ENCODE measurements at regions not wholly inside any gene's neighbourhood (a gene's known extent, or its start where the extent isn't known, plus 50 kb on each side); places are given as distances from the start of the nearest gene placed in this dataset.

DNA sequence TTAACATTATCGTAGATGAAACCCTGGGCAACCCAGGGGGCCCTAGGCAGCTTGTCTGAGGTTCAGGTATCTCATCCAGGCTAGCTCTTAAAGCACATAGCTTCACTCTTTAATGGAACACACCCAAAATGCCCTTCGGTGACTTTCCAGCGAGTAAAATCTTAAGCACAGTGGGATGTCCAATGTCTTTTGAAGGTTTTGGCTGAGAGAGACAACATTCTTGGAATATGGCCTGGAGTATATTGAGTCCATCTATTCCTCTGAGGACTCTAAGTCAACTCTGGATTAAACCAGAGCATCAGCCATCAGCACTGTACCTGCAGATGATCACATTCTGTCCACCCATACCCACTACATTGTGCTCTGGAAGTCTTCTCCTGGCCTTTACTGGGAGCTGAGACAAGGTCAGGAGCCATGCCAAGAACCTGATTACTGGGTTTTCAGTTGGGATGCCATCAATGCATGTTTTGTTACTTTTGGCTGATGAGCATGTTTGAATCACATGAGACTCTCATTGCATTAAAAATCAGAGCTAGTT is 63.4 kb upstream of the CDH11 start:
- Histone ChIP-seq H3K4me1 (no peaks in the 10 kb centered on the region), H3K9me3 (no peaks in the 10 kb centered on the region), H3K27ac (no peak overlapping the region), H3K27me3 (no peaks in the 10 kb centered on the region), H3K4me3 (no peak overlapping the region), H3K36me3 (no peaks in the 10 kb centered on the region)
- DNase-seq, result no peak
- no peak for TF ChIP-seq POLR2A (IDR thresholded peaks at IDR 0.05)
- TF ChIP-seq, protein P1, sequence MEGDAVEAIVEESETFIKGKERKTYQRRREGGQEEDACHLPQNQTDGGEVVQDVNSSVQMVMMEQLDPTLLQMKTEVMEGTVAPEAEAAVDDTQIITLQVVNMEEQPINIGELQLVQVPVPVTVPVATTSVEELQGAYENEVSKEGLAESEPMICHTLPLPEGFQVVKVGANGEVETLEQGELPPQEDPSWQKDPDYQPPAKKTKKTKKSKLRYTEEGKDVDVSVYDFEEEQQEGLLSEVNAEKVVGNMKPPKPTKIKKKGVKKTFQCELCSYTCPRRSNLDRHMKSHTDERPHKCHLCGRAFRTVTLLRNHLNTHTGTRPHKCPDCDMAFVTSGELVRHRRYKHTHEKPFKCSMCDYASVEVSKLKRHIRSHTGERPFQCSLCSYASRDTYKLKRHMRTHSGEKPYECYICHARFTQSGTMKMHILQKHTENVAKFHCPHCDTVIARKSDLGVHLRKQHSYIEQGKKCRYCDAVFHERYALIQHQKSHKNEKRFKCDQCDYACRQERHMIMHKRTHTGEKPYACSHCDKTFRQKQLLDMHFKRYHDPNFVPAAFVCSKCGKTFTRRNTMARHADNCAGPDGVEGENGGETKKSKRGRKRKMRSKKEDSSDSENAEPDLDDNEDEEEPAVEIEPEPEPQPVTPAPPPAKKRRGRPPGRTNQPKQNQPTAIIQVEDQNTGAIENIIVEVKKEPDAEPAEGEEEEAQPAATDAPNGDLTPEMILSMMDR (IDR thresholded peaks at IDR 0.05), result no peak

DNA sequence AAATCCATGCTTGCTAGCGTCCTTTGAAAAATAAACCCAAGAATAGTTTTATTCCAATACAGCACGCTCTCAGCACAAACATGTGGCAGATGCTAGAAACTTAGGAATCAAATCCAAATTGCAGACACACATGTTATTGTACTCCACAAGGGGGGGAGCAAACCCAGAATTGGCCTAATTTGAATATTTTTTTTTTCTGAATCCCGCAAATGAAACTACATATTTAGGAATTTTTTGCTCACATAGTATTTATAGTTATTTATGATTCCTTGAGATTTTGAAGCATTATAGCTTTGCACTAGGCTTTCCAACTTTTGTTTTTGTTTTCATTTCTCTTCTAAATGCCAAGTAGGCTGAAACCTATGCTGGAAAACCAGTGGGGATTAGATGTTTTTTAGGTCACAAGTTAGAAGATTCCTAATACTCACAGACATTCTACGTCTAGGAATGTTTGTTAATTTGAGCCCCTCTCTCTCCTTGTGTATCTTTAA is 59.3 kb upstream of the CDH11 start:
- Histone ChIP-seq H3K27ac (no peak overlapping the region), H3K27me3 (no peaks in the 10 kb centered on the region)

DNA sequence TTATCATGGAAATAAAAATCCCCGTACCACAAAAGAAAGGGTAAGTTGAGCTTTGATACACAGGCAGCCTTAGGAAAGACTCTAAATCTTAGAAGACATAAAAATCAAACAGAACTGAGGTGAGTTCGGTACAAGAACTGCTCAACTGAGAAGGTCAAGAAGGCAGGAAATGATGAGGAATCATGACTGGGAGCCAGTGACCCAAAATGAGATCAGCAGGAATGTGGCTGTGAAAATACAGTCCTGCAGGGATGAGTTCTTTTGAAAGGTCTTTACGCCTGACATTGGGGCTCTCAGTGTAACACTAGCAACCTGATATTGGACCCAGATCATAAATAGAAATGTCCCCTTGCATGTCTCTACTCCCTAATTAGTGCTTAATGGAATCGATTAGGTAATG is 56.3 kb upstream of the CDH11 start:
- TF ChIP-seq, protein P1 (IDR thresholded peaks at IDR 0.05), result no peak
- no peak for TF ChIP-seq POLR2A (IDR thresholded peaks at IDR 0.05)
- DNase-seq, result no peak
- Histone ChIP-seq H3K27ac (no peak overlapping the region), H3K9me3 (no peaks in the 10 kb centered on the region), H3K27me3 (no peaks in the 10 kb centered on the region), H3K36me3 (no peaks in the 10 kb centered on the region), H3K4me3 (no peak overlapping the region), H3K4me1 (no peaks in the 10 kb centered on the region)

More for the DNA sequence above, 59.3 kb upstream of the CDH11 start:
- no peaks in the 10 kb centered on the region for H3K36me3 ChIP-seq
- H3K9me3 ChIP-seq, result no peaks in the 10 kb centered on the region
- TF ChIP-seq POLR2A (IDR thresholded peaks at IDR 0.05), result no peak
- TF ChIP-seq, protein P1 (IDR thresholded peaks at IDR 0.05), result no peak
- no peak for DNase-seq
- no peaks in the 10 kb centered on the region for H3K4me1 ChIP-seq
- no peak overlapping the region for H3K4me3 ChIP-seq

DNA sequence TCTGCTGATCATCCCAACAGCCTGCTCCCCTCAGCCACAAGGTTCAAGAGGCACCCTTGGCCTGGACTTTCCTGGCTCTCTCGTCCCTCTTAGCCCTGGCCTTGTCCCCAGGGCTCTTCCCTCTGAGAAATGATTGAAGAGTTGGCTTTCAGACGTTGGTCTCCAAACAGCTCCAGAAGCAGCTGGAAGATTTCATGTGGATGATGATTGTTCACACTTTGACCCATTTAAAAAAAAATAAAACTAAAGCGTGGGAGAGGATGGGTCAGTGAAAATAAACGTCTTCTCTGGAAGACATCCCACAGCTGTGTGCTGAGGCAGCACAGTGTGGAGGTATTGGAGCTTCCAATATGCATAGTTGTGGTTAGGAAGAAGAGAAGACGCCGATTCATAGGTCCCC is 54.7 kb upstream of the CDH11 start:
- no peak for TF ChIP-seq POLR2A (IDR thresholded peaks at IDR 0.05)
- TF ChIP-seq, protein P1 (IDR thresholded peaks at IDR 0.05), result no peak
- Histone ChIP-seq H3K27ac (no peak overlapping the region), H3K27me3 (no peaks in the 10 kb centered on the region), H3K9me3 (no peaks in the 10 kb centered on the region), H3K4me3 (no peak overlapping the region), H3K36me3 (no peaks in the 10 kb centered on the region), H3K4me1 (no peaks in the 10 kb centered on the region)
- DNase-seq, result no peak

DNA sequence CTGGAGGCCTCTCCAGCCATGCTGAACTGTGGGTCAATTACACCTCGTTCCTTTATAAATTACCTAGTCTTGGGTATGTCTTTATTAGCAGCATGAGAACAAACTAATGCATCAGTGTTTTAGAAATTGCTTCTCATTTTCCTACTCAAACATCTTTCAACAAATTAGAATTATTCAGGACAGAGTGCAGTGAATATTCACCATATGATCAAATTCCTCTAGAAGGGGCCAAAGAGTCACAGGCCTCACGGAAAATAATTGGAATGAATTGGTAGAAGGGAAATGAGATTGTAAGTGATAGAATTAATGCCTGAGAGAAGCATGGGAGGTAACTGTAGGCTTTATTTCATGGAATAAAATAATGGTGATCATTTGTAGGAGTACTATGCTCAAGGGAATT is 50.5 kb upstream of the CDH11 start:
- TF ChIP-seq, protein P1 (IDR thresholded peaks at IDR 0.05), result no peak
- no peak for TF ChIP-seq POLR2A (IDR thresholded peaks at IDR 0.05)
- H3K4me1 ChIP-seq, result no peaks in the 10 kb centered on the region
- H3K4me3 ChIP-seq, result no peak overlapping the region
- DNase-seq, result no peak
- no peaks in the 10 kb centered on the region for H3K9me3 ChIP-seq
- H3K27ac ChIP-seq, result no peak overlapping the region
- H3K27me3 ChIP-seq, result no peaks in the 10 kb centered on the region
- no peaks in the 10 kb centered on the region for H3K36me3 ChIP-seq

Small RNAs in the stretch of these regions (small RNA-seq; reads per million reads assigned to genes)
- gene AC025281.1 (0 reads per million in 2 donors), gene RNA5SP428 (0 reads per million in 2 donors)

Measured in Peyer's patch (tissue), 4 donors.